ENCODE measurements at regions not wholly inside any gene's neighbourhood (a gene's known extent, or its start where the extent isn't known, plus 50 kb on each side); places are given as distances from the start of the nearest gene placed in this dataset.

GRCh38 chr22:49522582-49523373 lies 304.9 kb downstream of the BRD1 start:
- no peak overlapping the region for H3K4me3 ChIP-seq (ENCODE audit: control extremely low read depth in 1 of 5, extremely low read depth in 1 of 5, insufficient read depth in 1 of 5, low read depth in 2 of 5, low read length in 4 of 5)
- Mint-ChIP-seq H3K4me3 (no peak overlapping the region), H3K27ac (no peak overlapping the region), H3K9me3 (ENCODE audit: insufficient read depth) (no peaks in the 10 kb centered on the region), H3K27me3 (no peaks in the 10 kb centered on the region), H3K4me1 (peaks cover 2% of the 10 kb centered on the region)
- no peak overlapping the region for H3K4me2 ChIP-seq (replicated peaks; ENCODE audit: low read depth, low read length, poor library complexity, severe bottlenecking)
- no peak for TF ChIP-seq EZH2 (IDR thresholded peaks at IDR 0.05; ENCODE audit: borderline replicate concordance, insufficient read depth, low read depth, low read length, poor library complexity, severe bottlenecking)
- no peak for TF ChIP-seq CTCF (IDR thresholded peaks at IDR 0.05)
- POLR2A ChIA-PET, result no interaction called here
- CTCF ChIA-PET, result no interaction called here
- no peaks in the 10 kb centered on the region for H3K79me2 ChIP-seq (ENCODE audit: control insufficient read depth, insufficient read depth, low read length)
- peaks cover 0 to 18% (median 0%) of the 10 kb centered on the region in 3 donors for H3K9me3 ChIP-seq (ENCODE audit: control extremely low read depth in 1 of 3, control insufficient read depth in 2 of 3, insufficient read depth in 1 of 3, low read length in 2 of 3)
- WGBS (ENCODE audit: insufficient coverage), result 91% methylated on average over 9 of the region's 10 CpGs
- H3K27ac ChIP-seq (ENCODE audit: low read length in 2 of 2), result no peak overlapping the region
- no peak for DNase-seq
- H3K9ac ChIP-seq (ENCODE audit: low read length), result no peak overlapping the region
- H3K36me3 ChIP-seq (replicated peaks in 1 of 2; ENCODE audit: control extremely low read depth in 1 of 2, control insufficient read depth in 1 of 2, extremely low read depth in 1 of 2, insufficient read depth in 2 of 2, low read length in 1 of 2), result no peaks in the 10 kb centered on the region
- peaks cover 0 to 3% (median 0%) of the 10 kb centered on the region in 4 experiments for H3K27me3 ChIP-seq (replicated peaks in 1 of 4; ENCODE audit: control extremely low read depth in 1 of 4, control insufficient read depth in 3 of 4, insufficient read depth in 4 of 4, low read length in 3 of 4)
- intact Hi-C loops (cut with micrococcal nuclease), result no loop called here
- ATAC-seq (ENCODE audit: low read depth), result no peak
- H2AFZ ChIP-seq (ENCODE audit: insufficient read depth, low read depth, low read length, poor library complexity, severe bottlenecking), result no peak overlapping the region
- H4K20me1 ChIP-seq (ENCODE audit: control insufficient read depth, insufficient read depth, low read length, poor library complexity, severe bottlenecking), result no peaks in the 10 kb centered on the region
- peaks cover 0 to 2% of the 10 kb centered on the region in 2 donors for H3K4me1 ChIP-seq (ENCODE audit: control insufficient read depth in 2 of 2, insufficient read depth in 2 of 2, low read length in 2 of 2)

- CTCF ChIA-PET, result no interaction called here
- 95% methylated on average over 4 of the region's 6 CpGs for WGBS (ENCODE audit: insufficient coverage)
Observed at GRCh38 chr22:49521787-49522224, 305.9 kb downstream of the BRD1 start.

More at GRCh38 chr22:49521787-49522224, 305.9 kb downstream of the BRD1 start:
- H3K4me3 Mint-ChIP-seq, result no peak overlapping the region
- Histone ChIP-seq H3K9me3 (ENCODE audit: control extremely low read depth in 1 of 3, control insufficient read depth in 2 of 3, insufficient read depth in 1 of 3, low read length in 2 of 3) (peaks cover 0 to 18% (median 0%) of the 10 kb centered on the region in 3 donors), H3K79me2 (ENCODE audit: control insufficient read depth, insufficient read depth, low read length) (no peaks in the 10 kb centered on the region), H2AFZ (ENCODE audit: insufficient read depth, low read depth, low read length, poor library complexity, severe bottlenecking) (no peak overlapping the region), H3K36me3 (replicated peaks in 1 of 2; ENCODE audit: control extremely low read depth in 1 of 2, control insufficient read depth in 1 of 2, extremely low read depth in 1 of 2, insufficient read depth in 2 of 2, low read length in 1 of 2) (no peaks in the 10 kb centered on the region), H3K9ac (ENCODE audit: low read length) (no peak overlapping the region), H3K27ac (ENCODE audit: low read length in 2 of 2) (no peak overlapping the region), H3K4me2 (replicated peaks; ENCODE audit: low read depth, low read length, poor library complexity, severe bottlenecking) (no peak overlapping the region), H3K4me1 (ENCODE audit: control insufficient read depth in 2 of 2, insufficient read depth in 2 of 2, low read length in 2 of 2) (peaks cover 0 to 2% of the 10 kb centered on the region in 2 donors), H4K20me1 (ENCODE audit: control insufficient read depth, insufficient read depth, low read length, poor library complexity, severe bottlenecking) (no peaks in the 10 kb centered on the region), H3K27me3 (replicated peaks in 1 of 4; ENCODE audit: control extremely low read depth in 1 of 4, control insufficient read depth in 3 of 4, insufficient read depth in 4 of 4, low read length in 3 of 4) (peaks cover 0 to 3% (median 0%) of the 10 kb centered on the region in 4 experiments), H3K4me3 (ENCODE audit: control extremely low read depth in 1 of 5, extremely low read depth in 1 of 5, insufficient read depth in 1 of 5, low read depth in 2 of 5, low read length in 4 of 5) (no peak overlapping the region)
- peaks cover 2% of the 10 kb centered on the region for H3K4me1 Mint-ChIP-seq
- ATAC-seq (ENCODE audit: low read depth) (no peak), DNase-seq (no peak)
- no peaks in the 10 kb centered on the region for H3K9me3 Mint-ChIP-seq (ENCODE audit: insufficient read depth)
- intact Hi-C loops (cut with micrococcal nuclease), result no loop called here
- no peak overlapping the region for H3K27ac Mint-ChIP-seq
- no peak for TF ChIP-seq EZH2 (IDR thresholded peaks at IDR 0.05; ENCODE audit: borderline replicate concordance, insufficient read depth, low read depth, low read length, poor library complexity, severe bottlenecking)
- no peak for TF ChIP-seq CTCF (IDR thresholded peaks at IDR 0.05)
- POLR2A ChIA-PET, result no interaction called here
- no peaks in the 10 kb centered on the region for H3K27me3 Mint-ChIP-seq
